Right forelimb (tissue), 1 donor: ENCODE measurements at regions not wholly inside any gene's neighbourhood (a gene's known extent, or its start where the extent isn't known, plus 50 kb on each side); places are given as distances from the start of the nearest gene placed in this dataset.
"Not testable (repeated sequence)": the region's sequence is repeated elsewhere in the genome, so short reads cannot be mapped to it uniquely, and the experiment has no call there.

Source experiments
- DNase-seq: peaks from one replicate; pipeline ENCODE4 v3.0.0-alpha.2; 2018

GRCh38 chr9:24824607-24825006, 278.9 kb upstream of the IZUMO3 start:
- no peak for DNase-seq

GRCh38 chr9:24820196-24820595, 274.5 kb upstream of the IZUMO3 start:
- DNase-seq = no peak

GRCh38 chr9:24817756-24818155, 272.1 kb upstream of the IZUMO3 start:
- DNase-seq = no peak

GRCh38 chr9:24816006-24816405, 270.3 kb upstream of the IZUMO3 start:
- DNase-seq = no peak

- DNase-seq = no peak
These were observed 255.6 kb upstream of the IZUMO3 start for GRCh38 chr9:24801344-24801743.

- DNase-seq = no peak
These were observed 248.1 kb upstream of the IZUMO3 start for GRCh38 chr9:24793787-24794186.

- no peak for DNase-seq
These were observed 230.5 kb upstream of the IZUMO3 start for GRCh38 chr9:24776226-24776625.

- not testable (repeated sequence) for DNase-seq
These were observed 228.5 kb upstream of the IZUMO3 start for GRCh38 chr9:24774199-24774598.

GRCh38 chr9:24766081-24766480, 220.4 kb upstream of the IZUMO3 start:
- DNase-seq = no peak

- DNase-seq = no peak
These were observed 219.5 kb upstream of the IZUMO3 start for GRCh38 chr9:24765025-24765756.

- no peak for DNase-seq
These were observed 192.8 kb upstream of the IZUMO3 start for GRCh38 chr9:24738421-24738961.

- no peak for DNase-seq
These were observed 186.1 kb upstream of the IZUMO3 start for GRCh38 chr9:24731754-24732153.

- no peak for DNase-seq
These were observed 175.9 kb upstream of the IZUMO3 start for GRCh38 chr9:24721621-24722020.

GRCh38 chr9:24712206-24712605, 166.5 kb upstream of the IZUMO3 start:
- DNase-seq = no peak

GRCh38 chr9:24708814-24709213, 163.1 kb upstream of the IZUMO3 start:
- DNase-seq = no peak

GRCh38 chr9:24698881-24699518, 153.3 kb upstream of the IZUMO3 start:
- no peak for DNase-seq

GRCh38 chr9:24672336-24672735, 126.6 kb upstream of the IZUMO3 start:
- no peak for DNase-seq

- DNase-seq = no peak
These were observed 111.7 kb upstream of the IZUMO3 start for GRCh38 chr9:24657387-24657786.

- no peak for DNase-seq
These were observed 106.5 kb upstream of the IZUMO3 start for GRCh38 chr9:24652181-24652580.

GRCh38 chr9:24628809-24629208, 83.1 kb upstream of the IZUMO3 start:
- not testable (repeated sequence) for DNase-seq

GRCh38 chr9:24625097-24625496, 79.4 kb upstream of the IZUMO3 start:
- no peak for DNase-seq

GRCh38 chr9:24624481-24624880, 78.8 kb upstream of the IZUMO3 start:
- no peak for DNase-seq

GRCh38 chr9:24620741-24621140, 75.0 kb upstream of the IZUMO3 start:
- DNase-seq = no peak

GRCh38 chr9:24616863-24617262, 71.2 kb upstream of the IZUMO3 start:
- DNase-seq = no peak
